Mesodermal cell (in vitro differentiated cells): ENCODE measurements at regions not wholly inside any gene's neighbourhood (a gene's known extent, or its start where the extent isn't known, plus 50 kb on each side); places are given as distances from the start of the nearest gene placed in this dataset.
A peak's percentile ranks its signal among the peaks of the same experiment; 100 is the strongest.
"Not testable (repeated sequence)": the region's sequence is repeated elsewhere in the genome, so short reads cannot be mapped to it uniquely, and the experiment has no call there.

Experiments used
- H3K27ac ChIP-seq: 2 replicates; pipeline ENCODE4 v1.7.0; 2013; ENCODE audit warnings: mild to moderate bottlenecking, low read depth, low read length, moderate library complexity; ENCODE audit not compliant: severe bottlenecking
- H3K36me3 ChIP-seq: 2 replicates; pipeline ENCODE4 v1.7.1; 2013; ENCODE audit warnings: mild to moderate bottlenecking, low read length, moderate library complexity; ENCODE audit not compliant: control insufficient read depth, insufficient read depth
- H3K4me1 ChIP-seq: one replicate; pipeline ENCODE4 v1.7.1; 2013; ENCODE audit warnings: mild to moderate bottlenecking, low read length; ENCODE audit not compliant: insufficient read depth, control insufficient read depth, poor library complexity, severe bottlenecking
- H3K4me3 ChIP-seq: 2 replicates; pipeline ENCODE4 v1.7.0; 2013; ENCODE audit warnings: low read length, control low read depth, mild to moderate bottlenecking; ENCODE audit not compliant: insufficient read depth, poor library complexity, severe bottlenecking; ENCODE audit errors: extremely low read depth
- H3K9me3 ChIP-seq: 2 replicates; pipeline ENCODE4 v1.7.1; 2013; ENCODE audit warnings: mild to moderate bottlenecking, low read length, moderate library complexity; ENCODE audit not compliant: control insufficient read depth
- WGBS, 2 experiments: methylation state at CpG; one replicate each; pipeline ENCODE4 v1.1.5; 2013; ENCODE audit warnings: missing lambda C conversion rate in 2 of 2; ENCODE audit not compliant: insufficient coverage in 2 of 2; 5-methylcytosine and 5-hydroxymethylcytosine counted together

- no peak overlapping the region for H3K27ac ChIP-seq
- no peaks in the 10 kb centered on the region for H3K9me3 ChIP-seq
- H3K4me1 ChIP-seq, result no peaks in the 10 kb centered on the region
- WGBS, 2 experiments, result no CpG with 5 or more reads among the region's 1 CpG
- no peak overlapping the region for H3K4me3 ChIP-seq
- H3K36me3 ChIP-seq, result no peaks in the 10 kb centered on the region
Measured at GRCh38 chr7:92949748-92950147, 113.4 kb upstream of the CDK6 start.

- Histone ChIP-seq H3K4me3 (no peak overlapping the region), H3K4me1 (no peaks in the 10 kb centered on the region), H3K9me3 (no peaks in the 10 kb centered on the region), H3K27ac (no peak overlapping the region), H3K36me3 (no peaks in the 10 kb centered on the region)
- 83 to 100% methylated on average over 2 to 3 of the region's 4 CpGs for WGBS, 2 experiments
Measured at GRCh38 chr7:92945840-92946239, 109.5 kb upstream of the CDK6 start.

GRCh38 chr7:92944633-92945032 is 108.3 kb upstream of the CDK6 start:
- Histone ChIP-seq H3K4me3 (no peak overlapping the region), H3K27ac (no peak overlapping the region), H3K9me3 (no peaks in the 10 kb centered on the region), H3K36me3 (no peaks in the 10 kb centered on the region), H3K4me1 (no peaks in the 10 kb centered on the region)
- 92 to 93% methylated on average over 6 of the region's 6 CpGs for WGBS, 2 experiments

GRCh38 chr7:92942706-92943105 is 106.3 kb upstream of the CDK6 start:
- H3K27ac ChIP-seq, H3K36me3 ChIP-seq: not testable (repeated sequence)
- no CpG with 5 or more reads among the region's 1 CpG for WGBS, 2 experiments

GRCh38 chr7:92939666-92940360 is 103.4 kb upstream of the CDK6 start:
- no peaks in the 10 kb centered on the region for H3K4me1 ChIP-seq
- H3K27ac ChIP-seq, result no peak overlapping the region
- no peaks in the 10 kb centered on the region for H3K9me3 ChIP-seq
- no peaks in the 10 kb centered on the region for H3K36me3 ChIP-seq
- no peak overlapping the region for H3K4me3 ChIP-seq
- WGBS, 2 experiments, result 93 to 100% methylated on average over 2 to 3 of the region's 3 CpGs

More at GRCh38 chr7:92942706-92943105, 106.3 kb upstream of the CDK6 start:
- not testable (repeated sequence) for H3K9me3 ChIP-seq, H3K4me1 ChIP-seq, H3K4me3 ChIP-seq

GRCh38 chr7:92934096-92934495 is 97.7 kb upstream of the CDK6 start:
- no peaks in the 10 kb centered on the region for H3K4me1 ChIP-seq
- H3K9me3 ChIP-seq, result no peaks in the 10 kb centered on the region
- 100% methylated on average over 1 of the region's 1 CpG; no CpG with 5 or more reads in 1 of the 2 experiments for WGBS, 2 experiments

GRCh38 chr7:92932450-92932849 is 96.1 kb upstream of the CDK6 start:
- Histone ChIP-seq H3K27ac (no peak overlapping the region), H3K4me3 (no peak overlapping the region), H3K9me3 (no peaks in the 10 kb centered on the region), H3K4me1 (no peaks in the 10 kb centered on the region), H3K36me3 (no peaks in the 10 kb centered on the region)
- WGBS, 2 experiments, result 85 to 90% methylated on average over 2 to 5 of the region's 8 CpGs

More at GRCh38 chr7:92934096-92934495, 97.7 kb upstream of the CDK6 start:
- no peak overlapping the region for H3K27ac ChIP-seq
- no peaks in the 10 kb centered on the region for H3K36me3 ChIP-seq
- H3K4me3 ChIP-seq, result no peak overlapping the region

- H3K4me3 ChIP-seq, result no peak overlapping the region
- peaks cover 3% of the 10 kb centered on the region for H3K9me3 ChIP-seq
- H3K4me1 ChIP-seq, result no peaks in the 10 kb centered on the region
- no peaks in the 10 kb centered on the region for H3K36me3 ChIP-seq
- 63 to 77% methylated on average over 1 of the region's 1 CpG for WGBS, 2 experiments
- H3K27ac ChIP-seq, result no peak overlapping the region
Measured at GRCh38 chr7:92930404-92930803, 94.0 kb upstream of the CDK6 start.

GRCh38 chr7:92926697-92927044 is 90.3 kb upstream of the CDK6 start:
- H3K27ac ChIP-seq, result peak overlapping the region; percentile 59
- no peaks in the 10 kb centered on the region for H3K4me1 ChIP-seq
- H3K36me3 ChIP-seq, result no peaks in the 10 kb centered on the region
- H3K9me3 ChIP-seq, result peaks cover 13% of the 10 kb centered on the region
- no peak overlapping the region for H3K4me3 ChIP-seq
- 80 to 85% methylated on average over 4 to 8 of the region's 8 CpGs for WGBS, 2 experiments

- Histone ChIP-seq H3K36me3 (no peaks in the 10 kb centered on the region), H3K9me3 (peaks cover 13% of the 10 kb centered on the region), H3K4me3 (no peak overlapping the region), H3K4me1 (no peaks in the 10 kb centered on the region), H3K27ac (peak overlapping the region; percentile 59)
- 42 to 47% methylated on average over 9 of the region's 9 CpGs for WGBS, 2 experiments
Measured at GRCh38 chr7:92925876-92926696, 89.7 kb upstream of the CDK6 start.

- peaks cover 18% of the 10 kb centered on the region for H3K9me3 ChIP-seq
- WGBS, 2 experiments, result 82 to 84% methylated on average over 12 to 15 of the region's 15 CpGs
Measured at GRCh38 chr7:92924800-92925199, 88.4 kb upstream of the CDK6 start.

More at GRCh38 chr7:92924800-92925199, 88.4 kb upstream of the CDK6 start:
- no peak overlapping the region for H3K4me3 ChIP-seq
- H3K36me3 ChIP-seq, result no peaks in the 10 kb centered on the region
- H3K4me1 ChIP-seq, result no peaks in the 10 kb centered on the region
- H3K27ac ChIP-seq, result no peak overlapping the region
